ENCODE measurements at regions not wholly inside any gene's neighbourhood (a gene's known extent, or its start where the extent isn't known, plus 50 kb on each side); places are given as distances from the start of the nearest gene placed in this dataset.

DNA sequence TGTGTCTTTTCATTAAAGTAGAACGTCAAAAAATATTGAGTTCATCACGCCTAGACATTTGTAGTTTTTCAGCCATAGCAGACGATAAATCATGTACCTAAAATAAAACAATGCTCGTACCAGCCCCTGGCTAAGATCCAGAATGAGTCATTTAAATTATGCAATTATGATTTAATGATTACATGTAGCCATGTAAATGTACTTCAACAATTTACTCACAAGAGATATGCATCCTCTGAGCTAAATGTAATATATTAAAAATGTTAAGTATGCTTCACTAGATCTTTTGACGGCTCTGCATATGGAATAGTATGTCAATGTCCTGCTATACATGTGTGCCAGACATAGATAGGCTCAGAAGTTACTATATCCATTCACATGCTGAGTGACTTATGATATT is 1077.8 kb downstream of the ARAP2 start:
- no TSS peak for BruUV-seq (replicated peaks)
- H3K4me1 ChIP-seq (ENCODE audit: insufficient read depth, low read length, poor library complexity, severe bottlenecking), result no peaks in the 10 kb centered on the region
- no peak overlapping the region for H3K27ac ChIP-seq (ENCODE audit: low read depth, low read length, poor library complexity, severe bottlenecking)
- CTCF ChIA-PET, result no interaction called here
- no peak for DNase-seq (ENCODE audit: low spot score)
- POLR2A ChIA-PET (ENCODE audit: low non-redundant PET), result no interaction called here
- H3K9me3 ChIP-seq (ENCODE audit: low read depth, low read length, poor library complexity, severe bottlenecking), result no peaks in the 10 kb centered on the region
- TF ChIP-seq EZH2 (IDR thresholded peaks at IDR 0.05; ENCODE audit: borderline replicate concordance, low read depth, low read length, poor library complexity, severe bottlenecking), result no peak
- TF ChIP-seq, protein P1, sequence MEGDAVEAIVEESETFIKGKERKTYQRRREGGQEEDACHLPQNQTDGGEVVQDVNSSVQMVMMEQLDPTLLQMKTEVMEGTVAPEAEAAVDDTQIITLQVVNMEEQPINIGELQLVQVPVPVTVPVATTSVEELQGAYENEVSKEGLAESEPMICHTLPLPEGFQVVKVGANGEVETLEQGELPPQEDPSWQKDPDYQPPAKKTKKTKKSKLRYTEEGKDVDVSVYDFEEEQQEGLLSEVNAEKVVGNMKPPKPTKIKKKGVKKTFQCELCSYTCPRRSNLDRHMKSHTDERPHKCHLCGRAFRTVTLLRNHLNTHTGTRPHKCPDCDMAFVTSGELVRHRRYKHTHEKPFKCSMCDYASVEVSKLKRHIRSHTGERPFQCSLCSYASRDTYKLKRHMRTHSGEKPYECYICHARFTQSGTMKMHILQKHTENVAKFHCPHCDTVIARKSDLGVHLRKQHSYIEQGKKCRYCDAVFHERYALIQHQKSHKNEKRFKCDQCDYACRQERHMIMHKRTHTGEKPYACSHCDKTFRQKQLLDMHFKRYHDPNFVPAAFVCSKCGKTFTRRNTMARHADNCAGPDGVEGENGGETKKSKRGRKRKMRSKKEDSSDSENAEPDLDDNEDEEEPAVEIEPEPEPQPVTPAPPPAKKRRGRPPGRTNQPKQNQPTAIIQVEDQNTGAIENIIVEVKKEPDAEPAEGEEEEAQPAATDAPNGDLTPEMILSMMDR (conservative IDR thresholded peaks at IDR 0.05; ENCODE audit: low read depth, low read length), result no peak
- H3K36me3 ChIP-seq (ENCODE audit: insufficient read depth, low read length, poor library complexity, severe bottlenecking), result no peaks in the 10 kb centered on the region
- no peaks in the 10 kb centered on the region for H3K27me3 ChIP-seq (replicated peaks; ENCODE audit: insufficient read depth, low read depth, low read length, poor library complexity)
- H3K4me3 ChIP-seq (ENCODE audit: low read depth, low read length, poor library complexity, severe bottlenecking), result no peak overlapping the region
- intact Hi-C loops (cut with micrococcal nuclease; ENCODE audit: unreplicated experiment), result no loop called here

DNA sequence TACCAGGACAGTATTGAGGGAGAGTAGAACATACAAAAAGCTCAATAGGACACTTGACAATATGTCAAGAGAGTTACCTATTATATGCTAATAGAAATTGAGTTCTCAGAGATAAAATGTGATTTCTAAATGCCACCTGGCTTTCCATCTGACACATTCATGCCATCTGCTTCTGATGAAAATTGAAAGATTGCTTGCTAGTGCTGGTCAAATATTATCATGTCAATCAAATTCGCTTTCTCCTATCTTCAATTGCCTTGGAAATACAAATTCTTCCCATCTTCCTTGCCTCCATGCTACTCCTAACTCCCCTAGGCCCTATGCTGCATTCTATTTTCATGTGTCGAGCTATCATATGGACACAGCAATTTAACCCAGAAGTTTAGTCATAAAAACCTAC is 1076.9 kb downstream of the ARAP2 start:
- H3K27me3 ChIP-seq (replicated peaks; ENCODE audit: insufficient read depth, low read depth, low read length, poor library complexity), result no peaks in the 10 kb centered on the region
- no peaks in the 10 kb centered on the region for H3K9me3 ChIP-seq (ENCODE audit: low read depth, low read length, poor library complexity, severe bottlenecking)
- H3K36me3 ChIP-seq (ENCODE audit: insufficient read depth, low read length, poor library complexity, severe bottlenecking), result no peaks in the 10 kb centered on the region
- POLR2A ChIA-PET (ENCODE audit: low non-redundant PET), result no interaction called here
- no peak overlapping the region for H3K4me3 ChIP-seq (ENCODE audit: low read depth, low read length, poor library complexity, severe bottlenecking)
- DNase-seq (ENCODE audit: low spot score), result no peak
- TF ChIP-seq, protein P1 (conservative IDR thresholded peaks at IDR 0.05; ENCODE audit: low read depth, low read length), result no peak
- no peak for TF ChIP-seq EZH2 (IDR thresholded peaks at IDR 0.05; ENCODE audit: borderline replicate concordance, low read depth, low read length, poor library complexity, severe bottlenecking)
- no peaks in the 10 kb centered on the region for H3K4me1 ChIP-seq (ENCODE audit: insufficient read depth, low read length, poor library complexity, severe bottlenecking)
- no peak overlapping the region for H3K27ac ChIP-seq (ENCODE audit: low read depth, low read length, poor library complexity, severe bottlenecking)
- BruUV-seq (replicated peaks), result no TSS peak
- CTCF ChIA-PET, result no interaction called here
- intact Hi-C loops (cut with micrococcal nuclease; ENCODE audit: unreplicated experiment), result no loop called here

DNA sequence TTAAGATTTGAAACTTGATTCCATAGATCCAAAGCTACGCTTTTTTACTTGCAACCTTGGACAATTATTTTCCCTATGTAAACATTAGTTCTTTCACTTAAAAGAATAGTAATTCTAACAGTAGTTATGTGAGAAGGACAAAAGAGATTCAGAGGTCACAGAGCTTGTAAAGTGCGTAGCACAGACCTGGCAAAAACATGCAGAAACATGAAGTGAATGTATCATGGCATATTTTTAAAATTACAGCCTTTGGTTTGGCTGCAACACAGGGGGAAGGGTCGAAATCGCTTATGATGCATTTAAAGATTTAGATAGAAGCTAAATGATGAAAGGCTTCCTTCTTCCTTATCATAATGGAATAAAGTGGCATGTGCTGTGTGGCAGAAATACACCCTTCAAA is 1068.8 kb downstream of the ARAP2 start:
- Histone ChIP-seq H3K27me3 (replicated peaks; ENCODE audit: insufficient read depth, low read depth, low read length, poor library complexity) (no peaks in the 10 kb centered on the region), H3K4me3 (ENCODE audit: low read depth, low read length, poor library complexity, severe bottlenecking) (no peak overlapping the region), H3K4me1 (ENCODE audit: insufficient read depth, low read length, poor library complexity, severe bottlenecking) (no peaks in the 10 kb centered on the region), H3K27ac (ENCODE audit: low read depth, low read length, poor library complexity, severe bottlenecking) (no peak overlapping the region), H3K36me3 (ENCODE audit: insufficient read depth, low read length, poor library complexity, severe bottlenecking) (no peaks in the 10 kb centered on the region), H3K9me3 (ENCODE audit: low read depth, low read length, poor library complexity, severe bottlenecking) (peaks cover 6% of the 10 kb centered on the region)
- TF ChIP-seq, protein P1 (conservative IDR thresholded peaks at IDR 0.05; ENCODE audit: low read depth, low read length), result no peak
- no peak for TF ChIP-seq EZH2 (IDR thresholded peaks at IDR 0.05; ENCODE audit: borderline replicate concordance, low read depth, low read length, poor library complexity, severe bottlenecking)
- intact Hi-C loops (cut with micrococcal nuclease; ENCODE audit: unreplicated experiment), result no loop called here
- no peak for DNase-seq (ENCODE audit: low spot score)
- ChIA-PET POLR2A (ENCODE audit: low non-redundant PET) (no interaction called here), CTCF (no interaction called here)
- no TSS peak for BruUV-seq (replicated peaks)
